WTC11 (cell line): ENCODE measurements at regions not wholly inside any gene's neighbourhood (a gene's known extent, or its start where the extent isn't known, plus 50 kb on each side); places are given as distances from the start of the nearest gene placed in this dataset.

ENCODE experiments used
- ATAC-seq: fragments of 200-7000 bp; cut with Tn5 transposase; 2 replicates; pipeline ENCODE4 v1.10.0; 2021; ENCODE audit warnings: mild to moderate bottlenecking, moderate library complexity
- CTCF ChIA-PET: fragments of 300-600 bp; sonication (Branson Sonifier 250); formaldehyde crosslinking; loops from one replicate; lab custom pipeline; 2021; ENCODE audit warnings: antibody characterized with exemption; lab: Charles Lee
- POLR2A ChIA-PET: fragments of 350-600 bp; sonication (Branson Sonifier 250); formaldehyde crosslinking; loops from one replicate; lab custom pipeline; 2021; ENCODE audit warnings: antibody characterized with exemption; lab: Charles Lee
- DNase-seq: peaks from one replicate; pipeline ENCODE4 v3.0.0; 2021; ENCODE audit warnings: low spot score
- H3K27ac Mint-ChIP-seq: 2 replicates; pipeline ENCODE4 v1.8.0; 2021; ENCODE audit warnings: mixed read lengths
- H3K27me3 Mint-ChIP-seq: 2 replicates; pipeline ENCODE4 v1.8.0; 2021; ENCODE audit warnings: low read depth, mild to moderate bottlenecking, moderate library complexity, mixed read lengths
- H3K36me3 Mint-ChIP-seq: 2 replicates; pipeline ENCODE4 v1.8.0; 2021; ENCODE audit warnings: mixed read lengths
- H3K4me1 Mint-ChIP-seq: 2 replicates; pipeline ENCODE4 v1.8.0; 2022; ENCODE audit warnings: mixed read lengths
- H3K4me3 Mint-ChIP-seq: 2 replicates; pipeline ENCODE4 v1.8.0; 2021; ENCODE audit warnings: mild to moderate bottlenecking, moderate library complexity, mixed read lengths
- H3K9me3 Mint-ChIP-seq: 2 replicates; pipeline ENCODE4 v1.8.0; 2021; ENCODE audit warnings: mixed read lengths
- ATF1 ChIP-seq: sonication (generic); formaldehyde crosslinking; IDR thresholded peaks from 2 replicates; pipeline ENCODE4 v1.8.1; 2023; ENCODE audit warnings: mild to moderate bottlenecking, moderate library complexity, missing genetic modification reagents
- ETV6 ChIP-seq: sonication (generic); formaldehyde crosslinking; IDR thresholded peaks from 2 replicates; pipeline ENCODE4 v1.8.1; 2022; ENCODE audit warnings: mild to moderate bottlenecking, missing genetic modification reagents
- GABPB1 ChIP-seq: sonication (generic); formaldehyde crosslinking; IDR thresholded peaks from 2 replicates; pipeline ENCODE4 v1.8.1; 2023; ENCODE audit warnings: mild to moderate bottlenecking, missing genetic modification reagents
- GRHL2 ChIP-seq: fragments of 250-450 bp; sonication (Bioruptor Pico); IDR thresholded peaks from 2 replicates; pipeline ENCODE4 v1.8.0; 2022; ENCODE audit warnings: mild to moderate bottlenecking, moderate library complexity; ENCODE audit not compliant: insufficient replicate concordance, severe bottlenecking
- NFE2L1 ChIP-seq: sonication (generic); formaldehyde crosslinking; IDR thresholded peaks from 2 replicates; pipeline ENCODE4 v1.8.1; 2023; ENCODE audit warnings: missing genetic modification reagents
- NFYB ChIP-seq: sonication (generic); formaldehyde crosslinking; conservative IDR thresholded peaks from 2 replicates; pipeline ENCODE4 v1.8.0; 2022; ENCODE audit warnings: low read depth, missing genetic modification reagents
- OVOL2 ChIP-seq: fragments of 250-450 bp; sonication (Bioruptor Pico); IDR thresholded peaks from 2 replicates; pipeline ENCODE4 v1.9.0; 2021; ENCODE audit warnings: mild to moderate bottlenecking, borderline replicate concordance
- SMAD4 ChIP-seq: sonication (generic); formaldehyde crosslinking; IDR thresholded peaks from 2 replicates; pipeline ENCODE4 v1.8.0; 2022; ENCODE audit warnings: mild to moderate bottlenecking, missing genetic modification reagents
- TCF7 ChIP-seq: sonication (generic); formaldehyde crosslinking; IDR thresholded peaks from 2 replicates; pipeline ENCODE4 v1.8.0; 2022; ENCODE audit warnings: mild to moderate bottlenecking, low read depth, missing genetic modification reagents, moderate library complexity
- ZNF396 ChIP-seq: fragments of 250-450 bp; sonication (Bioruptor Pico); IDR thresholded peaks from 2 replicates; pipeline ENCODE4 v1.8.0; 2021; ENCODE audit warnings: mild to moderate bottlenecking, moderate library complexity, borderline replicate concordance
- TF ChIP-seq, protein P1 (sequence below): sonication (generic); formaldehyde crosslinking; IDR thresholded peaks from 2 replicates; pipeline ENCODE4 v1.8.0; 2023; ENCODE audit warnings: missing genetic modification reagents
- TF ChIP-seq, protein P2 (sequence below): sonication (generic); formaldehyde crosslinking; IDR thresholded peaks from 2 replicates; pipeline ENCODE4 v1.8.0; 2023; ENCODE audit warnings: missing genetic modification reagents, mild to moderate bottlenecking, borderline replicate concordance
- TF ChIP-seq, protein P3 (sequence below): sonication (generic); formaldehyde crosslinking; IDR thresholded peaks from 2 replicates; pipeline ENCODE4 v1.8.1; 2022; ENCODE audit warnings: missing genetic modification reagents, borderline replicate concordance
- TF ChIP-seq, protein P4 (sequence below): fragments of 200-600 bp; IDR thresholded peaks from 2 replicates; pipeline ENCODE4 v1.8.0; 2022; ENCODE audit warnings: antibody characterized with exemption
- TF ChIP-seq, protein P5 (sequence below): sonication (generic); formaldehyde crosslinking; IDR thresholded peaks from 2 replicates; pipeline ENCODE4 v1.8.1; 2023; ENCODE audit warnings: mild to moderate bottlenecking, missing genetic modification reagents, borderline replicate concordance

DNA sequence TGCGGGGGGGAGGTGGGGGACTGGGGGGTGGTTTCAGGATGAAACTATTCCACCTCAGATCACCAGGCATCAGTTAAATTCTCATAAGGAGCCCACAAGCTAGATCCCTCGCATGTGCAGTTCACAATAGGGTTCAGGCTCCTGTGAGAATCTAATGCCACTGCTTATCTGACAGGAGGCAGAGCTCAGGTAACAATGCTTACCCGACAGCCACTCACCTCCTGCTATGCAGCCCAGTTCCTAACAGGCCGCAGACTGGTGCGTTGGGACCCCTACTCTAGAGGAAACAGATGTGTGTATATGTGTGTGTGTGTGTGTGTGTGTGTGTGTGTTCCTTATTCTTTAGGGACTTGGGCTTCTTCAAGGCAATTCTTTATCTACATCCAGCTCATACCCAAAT lies 352.3 kb upstream of the CCNH start:
- Mint-ChIP-seq H3K9me3 (no peaks in the 10 kb centered on the region), H3K27me3 (no peaks in the 10 kb centered on the region), H3K27ac (no peak overlapping the region)
- TF ChIP-seq TCF7 (CRISPR knock-in tag) (no peak), OVOL2 (CRISPR knock-in tag) (no peak), ETV6 (CRISPR knock-in tag) (no peak), SMAD4 (CRISPR knock-in tag) (no peak), GRHL2 (CRISPR knock-in tag) (no peak), NFYB (CRISPR knock-in tag) (no peak), NFE2L1 (CRISPR knock-in tag) (no peak), GABPB1 (CRISPR knock-in tag) (no peak), ATF1 (CRISPR knock-in tag) (no peak), ZNF396 (no peak)
- TF ChIP-seq, protein P1, sequence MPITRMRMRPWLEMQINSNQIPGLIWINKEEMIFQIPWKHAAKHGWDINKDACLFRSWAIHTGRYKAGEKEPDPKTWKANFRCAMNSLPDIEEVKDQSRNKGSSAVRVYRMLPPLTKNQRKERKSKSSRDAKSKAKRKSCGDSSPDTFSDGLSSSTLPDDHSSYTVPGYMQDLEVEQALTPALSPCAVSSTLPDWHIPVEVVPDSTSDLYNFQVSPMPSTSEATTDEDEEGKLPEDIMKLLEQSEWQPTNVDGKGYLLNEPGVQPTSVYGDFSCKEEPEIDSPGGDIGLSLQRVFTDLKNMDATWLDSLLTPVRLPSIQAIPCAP (CRISPR knock-in tag) = no peak
- TF ChIP-seq, protein P2, sequence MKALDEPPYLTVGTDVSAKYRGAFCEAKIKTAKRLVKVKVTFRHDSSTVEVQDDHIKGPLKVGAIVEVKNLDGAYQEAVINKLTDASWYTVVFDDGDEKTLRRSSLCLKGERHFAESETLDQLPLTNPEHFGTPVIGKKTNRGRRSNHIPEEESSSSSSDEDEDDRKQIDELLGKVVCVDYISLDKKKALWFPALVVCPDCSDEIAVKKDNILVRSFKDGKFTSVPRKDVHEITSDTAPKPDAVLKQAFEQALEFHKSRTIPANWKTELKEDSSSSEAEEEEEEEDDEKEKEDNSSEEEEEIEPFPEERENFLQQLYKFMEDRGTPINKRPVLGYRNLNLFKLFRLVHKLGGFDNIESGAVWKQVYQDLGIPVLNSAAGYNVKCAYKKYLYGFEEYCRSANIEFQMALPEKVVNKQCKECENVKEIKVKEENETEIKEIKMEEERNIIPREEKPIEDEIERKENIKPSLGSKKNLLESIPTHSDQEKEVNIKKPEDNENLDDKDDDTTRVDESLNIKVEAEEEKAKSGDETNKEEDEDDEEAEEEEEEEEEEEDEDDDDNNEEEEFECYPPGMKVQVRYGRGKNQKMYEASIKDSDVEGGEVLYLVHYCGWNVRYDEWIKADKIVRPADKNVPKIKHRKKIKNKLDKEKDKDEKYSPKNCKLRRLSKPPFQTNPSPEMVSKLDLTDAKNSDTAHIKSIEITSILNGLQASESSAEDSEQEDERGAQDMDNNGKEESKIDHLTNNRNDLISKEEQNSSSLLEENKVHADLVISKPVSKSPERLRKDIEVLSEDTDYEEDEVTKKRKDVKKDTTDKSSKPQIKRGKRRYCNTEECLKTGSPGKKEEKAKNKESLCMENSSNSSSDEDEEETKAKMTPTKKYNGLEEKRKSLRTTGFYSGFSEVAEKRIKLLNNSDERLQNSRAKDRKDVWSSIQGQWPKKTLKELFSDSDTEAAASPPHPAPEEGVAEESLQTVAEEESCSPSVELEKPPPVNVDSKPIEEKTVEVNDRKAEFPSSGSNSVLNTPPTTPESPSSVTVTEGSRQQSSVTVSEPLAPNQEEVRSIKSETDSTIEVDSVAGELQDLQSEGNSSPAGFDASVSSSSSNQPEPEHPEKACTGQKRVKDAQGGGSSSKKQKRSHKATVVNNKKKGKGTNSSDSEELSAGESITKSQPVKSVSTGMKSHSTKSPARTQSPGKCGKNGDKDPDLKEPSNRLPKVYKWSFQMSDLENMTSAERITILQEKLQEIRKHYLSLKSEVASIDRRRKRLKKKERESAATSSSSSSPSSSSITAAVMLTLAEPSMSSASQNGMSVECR (CRISPR knock-in tag) = no peak
- TF ChIP-seq, protein P3, sequence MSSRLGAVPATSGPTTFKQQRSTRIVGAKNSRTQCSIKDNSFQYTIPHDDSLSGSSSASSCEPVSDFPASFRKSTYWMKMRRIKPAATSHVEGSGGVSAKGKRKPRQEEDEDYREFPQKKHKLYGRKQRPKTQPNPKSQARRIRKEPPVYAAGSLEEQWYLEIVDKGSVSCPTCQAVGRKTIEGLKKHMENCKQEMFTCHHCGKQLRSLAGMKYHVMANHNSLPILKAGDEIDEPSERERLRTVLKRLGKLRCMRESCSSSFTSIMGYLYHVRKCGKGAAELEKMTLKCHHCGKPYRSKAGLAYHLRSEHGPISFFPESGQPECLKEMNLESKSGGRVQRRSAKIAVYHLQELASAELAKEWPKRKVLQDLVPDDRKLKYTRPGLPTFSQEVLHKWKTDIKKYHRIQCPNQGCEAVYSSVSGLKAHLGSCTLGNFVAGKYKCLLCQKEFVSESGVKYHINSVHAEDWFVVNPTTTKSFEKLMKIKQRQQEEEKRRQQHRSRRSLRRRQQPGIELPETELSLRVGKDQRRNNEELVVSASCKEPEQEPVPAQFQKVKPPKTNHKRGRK (CRISPR knock-in tag) = no peak
- TF ChIP-seq, protein P4, sequence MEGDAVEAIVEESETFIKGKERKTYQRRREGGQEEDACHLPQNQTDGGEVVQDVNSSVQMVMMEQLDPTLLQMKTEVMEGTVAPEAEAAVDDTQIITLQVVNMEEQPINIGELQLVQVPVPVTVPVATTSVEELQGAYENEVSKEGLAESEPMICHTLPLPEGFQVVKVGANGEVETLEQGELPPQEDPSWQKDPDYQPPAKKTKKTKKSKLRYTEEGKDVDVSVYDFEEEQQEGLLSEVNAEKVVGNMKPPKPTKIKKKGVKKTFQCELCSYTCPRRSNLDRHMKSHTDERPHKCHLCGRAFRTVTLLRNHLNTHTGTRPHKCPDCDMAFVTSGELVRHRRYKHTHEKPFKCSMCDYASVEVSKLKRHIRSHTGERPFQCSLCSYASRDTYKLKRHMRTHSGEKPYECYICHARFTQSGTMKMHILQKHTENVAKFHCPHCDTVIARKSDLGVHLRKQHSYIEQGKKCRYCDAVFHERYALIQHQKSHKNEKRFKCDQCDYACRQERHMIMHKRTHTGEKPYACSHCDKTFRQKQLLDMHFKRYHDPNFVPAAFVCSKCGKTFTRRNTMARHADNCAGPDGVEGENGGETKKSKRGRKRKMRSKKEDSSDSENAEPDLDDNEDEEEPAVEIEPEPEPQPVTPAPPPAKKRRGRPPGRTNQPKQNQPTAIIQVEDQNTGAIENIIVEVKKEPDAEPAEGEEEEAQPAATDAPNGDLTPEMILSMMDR = no peak
- TF ChIP-seq, protein P5, sequence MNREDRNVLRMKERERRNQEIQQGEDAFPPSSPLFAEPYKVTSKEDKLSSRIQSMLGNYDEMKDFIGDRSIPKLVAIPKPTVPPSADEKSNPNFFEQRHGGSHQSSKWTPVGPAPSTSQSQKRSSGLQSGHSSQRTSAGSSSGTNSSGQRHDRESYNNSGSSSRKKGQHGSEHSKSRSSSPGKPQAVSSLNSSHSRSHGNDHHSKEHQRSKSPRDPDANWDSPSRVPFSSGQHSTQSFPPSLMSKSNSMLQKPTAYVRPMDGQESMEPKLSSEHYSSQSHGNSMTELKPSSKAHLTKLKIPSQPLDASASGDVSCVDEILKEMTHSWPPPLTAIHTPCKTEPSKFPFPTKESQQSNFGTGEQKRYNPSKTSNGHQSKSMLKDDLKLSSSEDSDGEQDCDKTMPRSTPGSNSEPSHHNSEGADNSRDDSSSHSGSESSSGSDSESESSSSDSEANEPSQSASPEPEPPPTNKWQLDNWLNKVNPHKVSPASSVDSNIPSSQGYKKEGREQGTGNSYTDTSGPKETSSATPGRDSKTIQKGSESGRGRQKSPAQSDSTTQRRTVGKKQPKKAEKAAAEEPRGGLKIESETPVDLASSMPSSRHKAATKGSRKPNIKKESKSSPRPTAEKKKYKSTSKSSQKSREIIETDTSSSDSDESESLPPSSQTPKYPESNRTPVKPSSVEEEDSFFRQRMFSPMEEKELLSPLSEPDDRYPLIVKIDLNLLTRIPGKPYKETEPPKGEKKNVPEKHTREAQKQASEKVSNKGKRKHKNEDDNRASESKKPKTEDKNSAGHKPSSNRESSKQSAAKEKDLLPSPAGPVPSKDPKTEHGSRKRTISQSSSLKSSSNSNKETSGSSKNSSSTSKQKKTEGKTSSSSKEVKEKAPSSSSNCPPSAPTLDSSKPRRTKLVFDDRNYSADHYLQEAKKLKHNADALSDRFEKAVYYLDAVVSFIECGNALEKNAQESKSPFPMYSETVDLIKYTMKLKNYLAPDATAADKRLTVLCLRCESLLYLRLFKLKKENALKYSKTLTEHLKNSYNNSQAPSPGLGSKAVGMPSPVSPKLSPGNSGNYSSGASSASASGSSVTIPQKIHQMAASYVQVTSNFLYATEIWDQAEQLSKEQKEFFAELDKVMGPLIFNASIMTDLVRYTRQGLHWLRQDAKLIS (CRISPR knock-in tag) = no peak
- TF ChIP-seq, all 79 proteins: peak for 0
- POLR2A ChIA-PET = interaction anchor here (0.6 kb wide), 1 partner anchor 803 kb away, joined by 3 read pairs; no protein-coding TSS in a partner anchor
- peak; percentile 9 for DNase-seq
- Mint-ChIP-seq H3K4me1 (no peaks in the 10 kb centered on the region), H3K36me3 (no peaks in the 10 kb centered on the region), H3K4me3 (no peak overlapping the region)
- CTCF ChIA-PET = interaction anchor here (0.7 to 1.6 kb wide), 3 partner anchors 9 to 680 kb away, joined by 3 to 7 read pairs (median 4); no protein-coding TSS in a partner anchor
- ATAC-seq = peak; percentile 85
